Pulmonary artery endothelial cell (primary cell): ENCODE measurements at regions not wholly inside any gene's neighbourhood (a gene's known extent, or its start where the extent isn't known, plus 50 kb on each side); places are given as distances from the start of the nearest gene placed in this dataset.

Experiments
- DNase-seq: peaks from one replicate; pipeline ENCODE4 v3.0.0-alpha.2; 2011; ENCODE audit warnings: low read depth, low spot score

GRCh38 chr12:24287963-24288362 lies 338.5 kb upstream of the SOX5 start:
- no peak for DNase-seq

DNA sequence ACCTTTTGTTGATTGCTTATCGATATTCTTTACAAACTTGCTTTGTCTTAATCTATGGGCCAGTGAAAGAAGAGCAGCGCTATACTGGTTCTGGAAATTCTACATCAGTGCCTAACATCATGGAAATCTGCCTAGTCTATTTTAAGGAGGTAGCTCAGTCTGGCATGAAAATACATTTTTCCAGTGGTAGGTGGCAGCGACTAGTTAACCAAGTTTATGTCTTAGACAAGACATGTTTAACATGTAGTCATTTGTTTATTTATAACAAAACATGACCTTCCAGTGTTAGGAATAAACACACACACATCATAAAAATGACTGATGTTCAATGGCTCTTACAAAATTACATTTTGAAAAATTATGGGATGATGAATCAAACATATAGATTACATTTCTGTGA lies 336.0 kb upstream of the SOX5 start:
- DNase-seq = no peak

- no peak for DNase-seq
These were observed 331.9 kb upstream of the SOX5 start for GRCh38 chr12:24281341-24281740.

GRCh38 chr12:24280056-24280842 lies 330.8 kb upstream of the SOX5 start:
- DNase-seq = no peak

DNA sequence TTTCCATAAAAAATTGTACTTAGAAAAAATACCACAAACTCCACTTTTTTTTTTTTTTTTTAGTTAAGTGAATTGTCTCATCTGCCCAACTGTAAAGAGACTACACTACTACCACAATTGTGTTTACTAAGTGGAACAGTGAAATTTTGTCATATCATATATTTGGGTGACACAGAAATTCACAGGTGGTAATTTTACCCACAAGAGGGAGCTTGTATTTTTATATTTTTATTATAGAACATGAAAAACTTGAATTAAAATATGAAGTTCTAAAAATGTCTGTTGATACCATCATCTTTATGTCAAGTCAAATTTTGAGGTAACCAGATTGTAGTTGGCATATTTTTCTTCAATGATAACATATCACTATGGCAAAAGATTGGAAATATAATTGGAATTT lies 329.4 kb upstream of the SOX5 start:
- no peak for DNase-seq

DNA sequence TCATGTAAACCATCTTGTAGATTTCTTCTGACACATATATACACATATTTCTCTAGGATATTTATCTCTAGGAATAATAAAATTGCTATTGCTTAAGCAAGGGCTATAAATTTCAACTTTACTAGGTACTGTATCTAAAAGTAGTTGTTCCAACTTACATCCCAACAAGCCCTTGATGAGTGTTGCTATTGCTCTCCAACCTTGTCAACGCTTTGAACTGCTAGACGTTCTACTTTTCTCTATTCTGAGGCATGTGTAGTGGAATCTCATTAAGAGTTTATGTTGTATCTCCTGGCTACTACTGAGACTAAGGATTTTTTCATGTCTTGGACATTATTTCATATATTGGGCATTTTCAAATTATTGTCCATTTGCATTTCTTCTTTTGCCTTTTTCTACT lies 321.5 kb upstream of the SOX5 start:
- DNase-seq = no peak

GRCh38 chr12:24270464-24270863 lies 321.0 kb upstream of the SOX5 start:
- DNase-seq = no peak

DNA sequence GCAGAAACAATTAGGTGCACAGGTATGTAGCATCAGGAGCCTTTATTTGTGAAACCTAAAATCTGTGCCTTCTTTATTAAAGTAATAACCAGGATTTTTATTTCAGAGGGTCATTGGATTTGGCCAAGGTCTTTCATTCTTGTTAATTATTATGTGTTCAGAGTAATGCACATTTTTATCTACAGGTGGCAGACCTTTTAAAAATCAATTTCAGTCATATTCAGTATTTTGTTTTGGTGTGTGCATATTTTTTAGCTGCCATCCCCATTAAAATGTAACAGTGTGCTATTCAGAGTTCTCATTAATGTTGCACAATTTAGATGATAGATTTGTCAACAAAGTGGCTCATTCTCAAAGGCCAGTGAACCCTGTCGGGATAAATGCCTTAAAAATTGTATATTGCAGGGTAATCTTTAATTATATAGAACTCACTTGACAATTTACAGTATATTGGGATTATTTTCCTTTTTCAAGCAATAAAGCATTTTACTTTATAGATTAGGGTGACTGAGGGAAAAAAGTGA lies 319.3 kb upstream of the SOX5 start:
- DNase-seq = no peak

GRCh38 chr12:24266982-24267381 lies 317.5 kb upstream of the SOX5 start:
- no peak for DNase-seq

- DNase-seq = no peak
These were observed 307.2 kb upstream of the SOX5 start for GRCh38 chr12:24256684-24257083.

- no peak for DNase-seq
These were observed 306.6 kb upstream of the SOX5 start for GRCh38 chr12:24255920-24256665.

GRCh38 chr12:24252602-24253001 lies 303.1 kb upstream of the SOX5 start:
- no peak for DNase-seq

DNA sequence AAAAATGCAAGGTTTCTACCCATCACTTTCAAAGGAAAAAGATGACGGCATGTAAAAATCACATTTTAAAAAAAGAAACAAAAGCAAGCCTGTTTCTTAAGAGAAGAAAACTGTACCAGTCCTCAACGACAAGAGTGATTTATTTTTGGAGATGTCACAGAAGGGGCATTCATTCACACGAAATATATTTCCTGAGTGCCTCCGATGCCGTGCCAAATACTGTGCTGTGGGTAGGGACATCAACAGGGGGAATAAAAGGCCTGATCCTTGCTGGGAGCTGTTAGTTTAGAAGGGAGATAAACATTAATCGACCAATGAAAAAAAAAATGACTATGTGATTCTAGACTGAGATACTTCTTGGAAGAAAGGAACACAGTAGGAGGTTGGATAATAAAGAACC lies 297.5 kb upstream of the SOX5 start:
- DNase-seq = no peak

DNA sequence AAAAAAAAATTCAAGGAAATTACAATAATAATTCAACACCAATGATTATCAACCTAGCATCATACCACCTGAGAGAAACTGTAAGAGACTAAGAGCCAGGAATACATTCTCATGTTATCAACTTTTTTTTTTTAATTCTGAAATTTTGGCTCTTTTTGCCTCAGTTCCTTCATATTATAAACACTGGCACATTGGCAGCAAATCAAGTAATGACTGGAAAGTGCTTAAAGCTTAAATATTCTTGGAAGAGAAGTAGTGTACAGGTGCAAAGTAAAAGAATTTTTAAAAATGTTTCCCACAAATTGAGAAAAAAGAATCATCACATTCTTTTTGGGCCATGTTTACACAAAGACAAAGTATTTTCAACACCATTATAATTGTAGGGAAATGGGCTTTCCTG lies 296.9 kb upstream of the SOX5 start:
- no peak for DNase-seq

DNA sequence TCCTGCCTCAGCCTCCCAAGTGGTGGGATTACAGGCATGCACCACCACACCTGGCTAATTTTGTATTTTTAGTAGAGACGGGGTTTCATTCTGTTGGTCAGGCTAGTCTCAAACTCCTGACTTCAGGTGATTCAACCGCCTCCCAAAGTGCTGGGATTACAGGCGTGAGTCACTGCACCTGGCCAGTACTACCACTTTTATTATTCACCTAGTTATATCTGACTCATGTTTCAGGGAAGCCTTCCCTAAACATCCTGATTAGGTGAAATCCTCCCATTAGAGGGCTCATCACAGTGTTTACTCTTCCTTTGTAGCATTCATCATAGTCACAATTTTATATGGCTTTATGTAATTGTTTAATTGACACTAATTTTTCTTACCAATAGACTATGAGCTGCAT lies 295.3 kb upstream of the SOX5 start:
- no peak for DNase-seq

DNA sequence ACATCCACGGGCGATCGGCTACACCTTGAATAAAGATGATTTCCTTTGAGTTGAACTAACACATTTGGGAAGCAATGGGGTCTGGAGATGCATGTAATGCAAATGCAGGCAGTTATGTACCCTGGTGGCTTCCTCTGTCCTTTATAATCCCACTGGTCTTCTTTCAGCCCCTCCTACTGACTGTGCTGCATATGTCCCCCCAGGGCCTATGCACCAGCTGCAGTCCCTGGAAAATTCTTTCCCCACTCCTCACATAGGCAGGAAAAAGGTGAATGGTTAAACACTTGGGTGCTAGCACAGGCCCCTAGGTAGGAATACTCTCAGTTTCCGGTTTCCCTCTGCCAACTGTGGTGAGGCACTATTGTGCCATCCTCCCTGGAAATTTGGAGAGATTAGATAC lies 294.8 kb upstream of the SOX5 start:
- DNase-seq = no peak

GRCh38 chr12:24240707-24241106 lies 291.2 kb upstream of the SOX5 start:
- DNase-seq = no peak

- DNase-seq = no peak
These were observed 284.2 kb upstream of the SOX5 start for GRCh38 chr12:24233519-24234246.

DNA sequence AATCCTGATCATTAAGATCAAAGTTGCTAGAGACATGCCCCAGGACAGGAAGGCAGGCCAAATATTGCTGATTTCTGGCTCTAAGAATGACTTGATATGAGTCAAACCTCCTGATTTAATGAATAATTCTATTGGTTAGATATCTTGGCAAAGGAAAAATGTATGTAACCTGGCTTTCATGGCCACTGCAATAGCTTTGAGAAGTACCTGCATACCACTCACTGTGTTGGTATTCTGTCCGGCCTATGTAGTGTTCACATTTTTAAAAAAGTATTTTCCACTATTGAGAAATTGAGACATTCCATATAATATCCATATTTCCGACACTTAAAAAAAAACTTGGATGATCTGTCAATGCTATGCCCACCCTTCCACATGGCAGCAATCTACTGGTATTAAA lies 283.1 kb upstream of the SOX5 start:
- no peak for DNase-seq

- DNase-seq = no peak
These were observed 281.8 kb upstream of the SOX5 start for GRCh38 chr12:24231298-24231697.

- no peak for DNase-seq
These were observed 280.7 kb upstream of the SOX5 start for GRCh38 chr12:24230061-24230701.
